Colonic mucosa (tissue), 4 donors: ENCODE measurements at regions not wholly inside any gene's neighbourhood (a gene's known extent, or its start where the extent isn't known, plus 50 kb on each side); places are given as distances from the start of the nearest gene placed in this dataset.

Source experiments
- DNase-seq: peaks from one replicate; pipeline ENCODE4 v3.0.0-alpha.2; 2020
- H3K27ac ChIP-seq: fragments of 200-600 bp; one replicate; pipeline ENCODE4 v1.8.0; 2021
- H3K27me3 ChIP-seq: fragments of 200-600 bp; one replicate; pipeline ENCODE4 v1.8.0; 2021
- H3K36me3 ChIP-seq: fragments of 200-600 bp; one replicate; pipeline ENCODE4 v1.8.0; 2021
- H3K4me1 ChIP-seq: fragments of 200-600 bp; one replicate; pipeline ENCODE4 v1.8.0; 2021; ENCODE audit warnings: mild to moderate bottlenecking
- H3K4me3 ChIP-seq: fragments of 200-600 bp; one replicate; pipeline ENCODE4 v1.8.0; 2021
- H3K9ac ChIP-seq, 2 donors: one replicate each; pipeline ENCODE4 v1.7.0; 2013; ENCODE audit warnings: control low read depth in 2 of 2, low read depth in 2 of 2, low read length in 2 of 2
- H3K9me3 ChIP-seq: fragments of 200-600 bp; one replicate; pipeline ENCODE4 v1.8.0; 2021
- CTCF ChIP-seq: fragments of 200-600 bp; IDR thresholded peaks from one replicate; pipeline ENCODE4 v1.8.0; 2022; ENCODE audit warnings: antibody characterized with exemption, mild to moderate bottlenecking
- intact Hi-C: fragments of 100-400 bp; cut with DNase I; formaldehyde crosslinking; loops from one replicate; pipeline ENCODE4 v1.14.1; 2022
- donor health status: healthy.
- donor health status: DM: no; HTN: no; CAD: no.
- donor health status: DM: no; HTN: no; CAD: no.

GRCh38 chr12:27894309-27894708 is 78.2 kb downstream of the PTHLH start:
- Histone ChIP-seq H3K4me3 (no peak overlapping the region), H3K9me3 (no peaks in the 10 kb centered on the region), H3K27ac (no peak overlapping the region), H3K36me3 (no peaks in the 10 kb centered on the region), H3K27me3 (no peaks in the 10 kb centered on the region), H3K9ac (no peak overlapping the region), H3K4me1 (no peaks in the 10 kb centered on the region)
- no peak for TF ChIP-seq CTCF
- DNase-seq = no peak
- intact Hi-C loops = no loop called here

GRCh38 chr12:27879708-27880107 is 92.8 kb downstream of the PTHLH start:
- Histone ChIP-seq H3K4me1 (no peaks in the 10 kb centered on the region), H3K9me3 (no peaks in the 10 kb centered on the region), H3K27ac (no peak overlapping the region), H3K27me3 (no peaks in the 10 kb centered on the region), H3K9ac (no peak overlapping the region), H3K36me3 (no peaks in the 10 kb centered on the region), H3K4me3 (no peak overlapping the region)
- no peak for TF ChIP-seq CTCF
- no peak for DNase-seq
- intact Hi-C loops = no loop called here

- Histone ChIP-seq H3K4me3 (no peak overlapping the region), H3K4me1 (no peaks in the 10 kb centered on the region), H3K27ac (no peak overlapping the region), H3K9ac (no peak overlapping the region), H3K9me3 (no peaks in the 10 kb centered on the region), H3K36me3 (no peaks in the 10 kb centered on the region), H3K27me3 (no peaks in the 10 kb centered on the region)
- intact Hi-C loops = no loop called here
- DNase-seq = no peak
- TF ChIP-seq CTCF = no peak
Observed at GRCh38 chr12:27875677-27876076, 95.6 kb upstream of the MANSC4 start.

DNA sequence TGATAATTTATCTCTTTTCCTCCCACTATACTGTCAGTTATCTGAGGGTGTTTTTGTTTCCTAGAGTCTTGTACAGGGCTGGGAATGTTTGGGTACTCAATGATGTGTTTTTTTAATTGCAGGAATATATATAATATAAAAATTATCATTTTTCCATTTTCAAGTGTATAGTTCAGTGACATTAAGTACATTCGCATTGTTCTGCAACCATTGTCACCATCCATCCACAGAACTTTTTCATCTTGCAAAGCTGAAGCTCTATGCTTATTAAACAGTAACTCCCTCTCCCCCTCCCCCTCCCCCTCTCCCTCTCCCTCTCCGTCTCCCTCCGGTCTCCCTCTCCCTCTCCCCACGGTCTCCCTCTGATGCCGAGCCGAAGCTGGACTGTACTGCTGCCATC is 93.0 kb upstream of the MANSC4 start:
- no peaks in the 10 kb centered on the region for H3K4me1 ChIP-seq
- no peaks in the 10 kb centered on the region for H3K36me3 ChIP-seq
- TF ChIP-seq CTCF = no peak
- no peaks in the 10 kb centered on the region for H3K27me3 ChIP-seq
- H3K9ac ChIP-seq = no peak overlapping the region
- intact Hi-C loops = no loop called here
- no peak overlapping the region for H3K4me3 ChIP-seq
- H3K9me3 ChIP-seq = no peaks in the 10 kb centered on the region
- no peak for DNase-seq
- no peak overlapping the region for H3K27ac ChIP-seq

DNA sequence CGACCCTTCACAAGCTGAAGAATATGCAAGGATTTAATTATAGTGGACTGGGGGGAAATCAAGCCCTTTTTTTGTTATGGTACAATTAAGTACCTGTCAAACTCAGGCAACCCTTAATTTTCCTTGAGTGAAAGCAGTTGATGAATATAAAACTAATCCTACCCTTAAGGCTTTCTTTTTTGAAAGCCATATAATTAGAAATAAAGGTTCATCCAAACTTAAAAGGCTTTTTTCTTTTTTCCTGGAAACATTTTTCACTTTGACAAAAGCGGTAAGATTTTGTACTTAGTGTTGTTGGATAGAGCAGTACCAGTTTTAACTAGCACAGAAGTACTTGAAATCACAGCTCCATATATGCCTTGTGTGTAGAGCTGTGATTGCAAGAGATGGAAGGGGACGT is 91.9 kb upstream of the MANSC4 start:
- Histone ChIP-seq H3K36me3 (no peaks in the 10 kb centered on the region), H3K27ac (no peak overlapping the region), H3K4me3 (no peak overlapping the region), H3K27me3 (no peaks in the 10 kb centered on the region), H3K4me1 (no peaks in the 10 kb centered on the region), H3K9me3 (no peaks in the 10 kb centered on the region), H3K9ac (no peak overlapping the region)
- intact Hi-C loops = no loop called here
- no peak for TF ChIP-seq CTCF
- DNase-seq = no peak

DNA sequence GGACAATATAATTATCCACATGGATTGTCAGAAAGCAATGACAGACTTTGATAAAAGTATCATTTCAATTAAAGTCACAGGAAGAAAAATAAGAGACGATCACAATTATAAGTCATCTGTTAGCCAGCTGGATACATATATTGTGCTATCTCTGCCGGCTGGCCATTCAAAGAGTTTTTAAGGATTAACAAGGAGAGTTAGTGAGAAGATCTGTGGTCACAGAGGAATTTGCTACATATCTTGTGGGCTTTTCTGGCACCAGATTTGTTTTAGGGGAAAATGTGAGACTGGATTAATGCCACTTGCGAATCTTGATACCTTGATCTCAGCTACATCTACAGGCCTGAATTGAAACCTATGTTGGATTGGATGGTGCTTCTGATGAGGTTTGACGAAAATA is 90.9 kb upstream of the MANSC4 start:
- Histone ChIP-seq H3K4me3 (no peak overlapping the region), H3K27me3 (no peaks in the 10 kb centered on the region), H3K4me1 (no peaks in the 10 kb centered on the region), H3K9me3 (no peaks in the 10 kb centered on the region), H3K27ac (no peak overlapping the region), H3K36me3 (no peaks in the 10 kb centered on the region), H3K9ac (no peak overlapping the region)
- no peak for DNase-seq
- intact Hi-C loops = no loop called here
- TF ChIP-seq CTCF = no peak
